ENCODE measurements at regions not wholly inside any gene's neighbourhood (a gene's known extent, or its start where the extent isn't known, plus 50 kb on each side); places are given as distances from the start of the nearest gene placed in this dataset.

DNA sequence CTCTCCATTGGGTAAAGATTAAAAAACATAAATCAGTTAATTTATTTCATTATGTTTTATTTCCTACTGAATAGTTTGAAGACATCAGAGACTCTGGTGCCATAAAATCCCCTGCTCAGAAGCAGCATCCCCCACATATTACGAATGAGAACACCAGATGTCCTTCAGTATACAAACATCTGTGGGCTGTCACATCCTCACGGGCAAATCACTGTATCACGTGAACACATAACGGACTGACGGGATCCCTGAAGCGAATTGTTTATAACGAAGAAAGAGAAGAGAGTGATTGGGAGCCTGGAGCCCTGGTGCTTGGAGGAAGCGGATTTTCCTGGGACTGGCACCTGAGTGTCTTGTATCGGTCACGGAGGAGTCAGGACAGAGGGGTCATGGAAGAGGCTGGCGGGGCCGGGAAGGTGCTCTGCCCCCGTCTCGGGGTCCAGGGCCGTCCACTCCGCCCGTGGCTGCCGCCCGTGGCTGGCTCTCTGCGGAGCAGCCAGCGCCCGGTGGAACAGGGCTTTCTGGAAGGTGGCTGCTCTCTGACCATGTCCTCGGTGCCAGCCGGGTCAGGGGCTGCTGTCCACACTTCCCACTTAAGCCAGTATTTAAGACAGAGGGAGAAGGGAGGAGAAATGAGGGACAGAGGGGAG, 452.7 kb upstream of the FAT1 start:
- TF ChIP-seq SIN3A (IDR thresholded peaks at IDR 0.05; ENCODE audit: borderline replicate concordance, insufficient read depth, low read length) (no peak), POLR2AphosphoS5 (IDR thresholded peaks at IDR 0.05; ENCODE audit: low read depth, low read length) (no peak), TAF1 (IDR thresholded peaks at IDR 0.05; ENCODE audit: borderline replicate concordance, insufficient read depth, low read length) (no peak), FOXP2 (optimal IDR thresholded peaks at IDR 0.05; ENCODE audit: borderline replicate concordance, extremely low read depth, extremely low read length, insufficient read depth) (no peak)
- TF ChIP-seq, protein P1, sequence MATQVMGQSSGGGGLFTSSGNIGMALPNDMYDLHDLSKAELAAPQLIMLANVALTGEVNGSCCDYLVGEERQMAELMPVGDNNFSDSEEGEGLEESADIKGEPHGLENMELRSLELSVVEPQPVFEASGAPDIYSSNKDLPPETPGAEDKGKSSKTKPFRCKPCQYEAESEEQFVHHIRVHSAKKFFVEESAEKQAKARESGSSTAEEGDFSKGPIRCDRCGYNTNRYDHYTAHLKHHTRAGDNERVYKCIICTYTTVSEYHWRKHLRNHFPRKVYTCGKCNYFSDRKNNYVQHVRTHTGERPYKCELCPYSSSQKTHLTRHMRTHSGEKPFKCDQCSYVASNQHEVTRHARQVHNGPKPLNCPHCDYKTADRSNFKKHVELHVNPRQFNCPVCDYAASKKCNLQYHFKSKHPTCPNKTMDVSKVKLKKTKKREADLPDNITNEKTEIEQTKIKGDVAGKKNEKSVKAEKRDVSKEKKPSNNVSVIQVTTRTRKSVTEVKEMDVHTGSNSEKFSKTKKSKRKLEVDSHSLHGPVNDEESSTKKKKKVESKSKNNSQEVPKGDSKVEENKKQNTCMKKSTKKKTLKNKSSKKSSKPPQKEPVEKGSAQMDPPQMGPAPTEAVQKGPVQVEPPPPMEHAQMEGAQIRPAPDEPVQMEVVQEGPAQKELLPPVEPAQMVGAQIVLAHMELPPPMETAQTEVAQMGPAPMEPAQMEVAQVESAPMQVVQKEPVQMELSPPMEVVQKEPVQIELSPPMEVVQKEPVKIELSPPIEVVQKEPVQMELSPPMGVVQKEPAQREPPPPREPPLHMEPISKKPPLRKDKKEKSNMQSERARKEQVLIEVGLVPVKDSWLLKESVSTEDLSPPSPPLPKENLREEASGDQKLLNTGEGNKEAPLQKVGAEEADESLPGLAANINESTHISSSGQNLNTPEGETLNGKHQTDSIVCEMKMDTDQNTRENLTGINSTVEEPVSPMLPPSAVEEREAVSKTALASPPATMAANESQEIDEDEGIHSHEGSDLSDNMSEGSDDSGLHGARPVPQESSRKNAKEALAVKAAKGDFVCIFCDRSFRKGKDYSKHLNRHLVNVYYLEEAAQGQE (IDR thresholded peaks at IDR 0.05; ENCODE audit: insufficient read depth in 1 of 2, low read depth in 2 of 2, low read length in 2 of 2), result no peak

DNA sequence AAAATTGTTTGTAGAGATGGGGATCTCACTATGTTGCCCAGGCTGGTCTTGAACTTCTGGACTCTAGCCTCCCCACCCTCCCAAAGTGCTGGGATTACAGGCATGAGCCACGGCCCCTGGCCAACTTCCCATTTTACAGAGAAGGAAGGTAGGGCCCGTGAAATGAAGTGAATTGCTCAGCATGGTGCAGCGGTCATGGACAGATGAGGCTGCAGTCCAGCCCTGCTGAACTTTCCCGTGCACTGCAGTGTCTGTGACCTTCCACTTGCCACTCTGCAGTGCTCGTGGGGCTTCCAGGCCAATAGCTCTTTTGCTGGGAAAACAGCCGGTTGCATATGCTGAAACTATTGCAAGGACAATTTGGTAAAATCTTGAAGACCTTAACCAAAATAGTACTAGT, 454.4 kb upstream of the FAT1 start:
- TF ChIP-seq, protein P1 (IDR thresholded peaks at IDR 0.05; ENCODE audit: insufficient read depth in 1 of 2, low read depth in 2 of 2, low read length in 2 of 2), result no peak
- TF ChIP-seq FOXP2 (optimal IDR thresholded peaks at IDR 0.05; ENCODE audit: borderline replicate concordance, extremely low read depth, extremely low read length, insufficient read depth) (no peak), SIN3A (IDR thresholded peaks at IDR 0.05; ENCODE audit: borderline replicate concordance, insufficient read depth, low read length) (no peak), TAF1 (IDR thresholded peaks at IDR 0.05; ENCODE audit: borderline replicate concordance, insufficient read depth, low read length) (no peak), POLR2AphosphoS5 (IDR thresholded peaks at IDR 0.05; ENCODE audit: low read depth, low read length) (no peak)

DNA sequence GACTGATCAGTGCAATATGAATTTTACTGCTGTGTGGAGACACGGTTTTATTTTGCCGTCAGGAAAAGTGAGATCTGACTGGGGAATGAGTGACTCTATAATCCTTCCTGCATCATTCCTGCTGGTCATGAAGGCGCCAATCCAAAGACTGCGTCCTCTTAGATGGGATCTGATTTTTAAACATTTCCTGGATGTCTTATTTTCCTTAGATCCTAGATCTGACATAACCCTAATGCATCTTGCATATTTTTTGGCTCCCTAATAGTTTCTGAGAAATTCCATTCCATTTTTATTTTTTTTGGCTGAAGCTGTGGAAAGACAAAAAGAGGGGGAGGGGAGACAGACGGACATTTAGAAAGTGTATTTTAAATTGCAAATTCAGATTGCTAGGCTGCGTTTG, 454.9 kb upstream of the FAT1 start:
- TF ChIP-seq SIN3A (IDR thresholded peaks at IDR 0.05; ENCODE audit: borderline replicate concordance, insufficient read depth, low read length) (no peak), POLR2AphosphoS5 (IDR thresholded peaks at IDR 0.05; ENCODE audit: low read depth, low read length) (no peak), TAF1 (IDR thresholded peaks at IDR 0.05; ENCODE audit: borderline replicate concordance, insufficient read depth, low read length) (no peak), FOXP2 (optimal IDR thresholded peaks at IDR 0.05; ENCODE audit: borderline replicate concordance, extremely low read depth, extremely low read length, insufficient read depth) (no peak)
- TF ChIP-seq, protein P1 (IDR thresholded peaks at IDR 0.05; ENCODE audit: insufficient read depth in 1 of 2, low read depth in 2 of 2, low read length in 2 of 2), result no peak

DNA sequence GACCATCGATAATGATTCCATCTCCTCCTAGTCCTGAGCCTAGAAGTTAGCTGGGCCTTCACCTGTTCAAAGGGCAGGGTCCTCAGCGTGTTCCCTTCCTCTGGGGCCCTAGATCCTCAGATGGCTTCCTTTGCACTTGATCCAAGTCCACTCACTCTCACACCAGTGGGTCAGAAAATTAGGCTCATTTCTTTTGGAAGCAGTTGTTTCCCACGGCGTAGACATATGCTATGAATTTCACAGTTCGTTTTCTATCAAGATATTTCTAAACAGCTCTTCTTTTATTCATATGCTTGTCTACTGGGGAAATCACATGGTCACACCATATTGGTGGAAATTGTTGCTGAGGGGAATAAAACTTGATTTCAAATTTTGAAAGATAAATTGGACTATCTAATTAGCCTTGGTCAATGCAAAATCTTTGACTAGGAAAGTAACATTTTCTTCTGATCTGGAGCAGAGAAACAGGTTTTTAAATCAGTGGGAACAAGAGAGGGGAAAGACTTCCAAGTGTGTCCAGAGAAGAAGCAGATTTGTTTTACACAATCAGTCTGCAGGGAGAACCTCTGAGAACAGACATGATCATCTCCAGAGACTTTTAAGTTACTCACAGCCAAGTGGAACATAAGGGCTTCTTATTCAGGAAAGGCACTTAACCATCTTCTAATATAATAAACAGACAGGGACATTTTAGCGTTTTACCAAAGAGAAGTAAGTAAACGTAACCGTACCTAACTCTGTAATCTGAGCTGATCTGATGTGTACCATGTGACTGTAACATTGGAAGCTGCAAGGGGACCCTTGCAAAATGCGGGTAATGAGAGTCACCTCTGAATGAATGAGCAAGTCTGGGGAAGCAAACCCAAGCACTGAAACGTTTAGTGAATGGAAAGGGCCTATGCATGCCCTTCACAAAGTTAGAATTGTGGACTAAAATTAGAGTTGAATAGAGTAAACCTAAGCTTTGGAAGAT, 455.7 kb upstream of the FAT1 start:
- TF ChIP-seq, protein P1 (IDR thresholded peaks at IDR 0.05; ENCODE audit: insufficient read depth in 1 of 2, low read depth in 2 of 2, low read length in 2 of 2), result no peak
